ENCODE measurements at regions not wholly inside any gene's neighbourhood (a gene's known extent, or its start where the extent isn't known, plus 50 kb on each side); places are given as distances from the start of the nearest gene placed in this dataset.

DNA sequence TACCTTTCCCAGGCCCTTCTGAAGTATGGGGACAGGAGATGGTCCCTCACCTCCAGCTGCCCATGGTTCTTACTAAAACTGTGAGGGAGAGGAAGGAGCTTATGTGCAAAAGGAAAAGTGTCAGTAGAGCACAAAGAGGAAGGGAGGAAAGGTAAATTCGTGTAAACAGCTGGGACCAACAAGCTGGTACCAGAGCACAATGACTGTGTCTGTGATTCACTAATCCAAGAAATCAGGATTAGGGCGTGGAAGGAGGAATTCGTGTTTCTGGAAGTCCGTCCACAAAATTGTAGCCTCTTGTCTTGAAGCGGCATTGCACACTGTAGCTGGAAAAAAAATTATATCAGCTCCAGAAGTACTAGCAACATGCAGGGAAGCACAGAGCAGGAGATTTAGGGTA is 129.0 kb upstream of the RREB1 start:
- DNase-seq (ENCODE audit: low read depth, low spot score): no peak
- TF ChIP-seq, protein P1, sequence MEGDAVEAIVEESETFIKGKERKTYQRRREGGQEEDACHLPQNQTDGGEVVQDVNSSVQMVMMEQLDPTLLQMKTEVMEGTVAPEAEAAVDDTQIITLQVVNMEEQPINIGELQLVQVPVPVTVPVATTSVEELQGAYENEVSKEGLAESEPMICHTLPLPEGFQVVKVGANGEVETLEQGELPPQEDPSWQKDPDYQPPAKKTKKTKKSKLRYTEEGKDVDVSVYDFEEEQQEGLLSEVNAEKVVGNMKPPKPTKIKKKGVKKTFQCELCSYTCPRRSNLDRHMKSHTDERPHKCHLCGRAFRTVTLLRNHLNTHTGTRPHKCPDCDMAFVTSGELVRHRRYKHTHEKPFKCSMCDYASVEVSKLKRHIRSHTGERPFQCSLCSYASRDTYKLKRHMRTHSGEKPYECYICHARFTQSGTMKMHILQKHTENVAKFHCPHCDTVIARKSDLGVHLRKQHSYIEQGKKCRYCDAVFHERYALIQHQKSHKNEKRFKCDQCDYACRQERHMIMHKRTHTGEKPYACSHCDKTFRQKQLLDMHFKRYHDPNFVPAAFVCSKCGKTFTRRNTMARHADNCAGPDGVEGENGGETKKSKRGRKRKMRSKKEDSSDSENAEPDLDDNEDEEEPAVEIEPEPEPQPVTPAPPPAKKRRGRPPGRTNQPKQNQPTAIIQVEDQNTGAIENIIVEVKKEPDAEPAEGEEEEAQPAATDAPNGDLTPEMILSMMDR (IDR thresholded peaks at IDR 0.05; ENCODE audit: insufficient read depth, low read length, missing control alignments): no peak
- POLR2A ChIA-PET: no interaction called here
- no peak overlapping the region for H3K4me3 ChIP-seq (ENCODE audit: low read depth, low read length)
- CTCF ChIA-PET: no interaction called here

DNA sequence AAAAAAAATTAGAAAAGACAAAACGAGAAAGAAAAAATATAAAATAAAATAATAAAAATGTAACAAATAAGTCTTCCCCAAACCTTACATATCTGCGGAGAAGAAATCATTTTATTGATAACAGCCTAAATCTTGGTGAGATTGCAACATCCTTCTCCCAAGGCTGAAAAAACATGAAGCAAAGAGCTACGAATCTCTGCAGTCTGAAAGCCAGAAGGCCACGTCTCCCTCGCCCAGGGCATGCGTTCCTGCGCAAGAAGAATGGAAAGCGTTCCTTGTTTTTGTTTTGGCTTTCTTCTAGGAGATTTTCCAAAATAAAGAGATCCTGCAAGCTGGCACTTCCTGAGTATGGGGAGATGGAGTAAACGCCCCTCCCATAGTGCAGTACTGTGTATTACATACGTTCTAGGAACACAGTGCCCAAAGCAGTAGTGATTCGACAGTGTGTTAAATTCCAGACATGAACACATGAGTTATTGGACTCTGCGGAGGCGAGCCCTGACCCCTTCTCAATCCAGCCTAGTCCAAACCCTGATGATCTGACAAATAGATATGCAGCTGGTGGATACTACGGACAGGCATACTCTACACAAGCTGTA is 126.7 kb upstream of the RREB1 start:
- ChIA-PET CTCF (no interaction called here), POLR2A (no interaction called here)
- no peak for DNase-seq (ENCODE audit: low read depth, low spot score)
- no peak overlapping the region for H3K4me3 ChIP-seq (ENCODE audit: low read depth, low read length)
- TF ChIP-seq, protein P1 (IDR thresholded peaks at IDR 0.05; ENCODE audit: insufficient read depth, low read length, missing control alignments): no peak

DNA sequence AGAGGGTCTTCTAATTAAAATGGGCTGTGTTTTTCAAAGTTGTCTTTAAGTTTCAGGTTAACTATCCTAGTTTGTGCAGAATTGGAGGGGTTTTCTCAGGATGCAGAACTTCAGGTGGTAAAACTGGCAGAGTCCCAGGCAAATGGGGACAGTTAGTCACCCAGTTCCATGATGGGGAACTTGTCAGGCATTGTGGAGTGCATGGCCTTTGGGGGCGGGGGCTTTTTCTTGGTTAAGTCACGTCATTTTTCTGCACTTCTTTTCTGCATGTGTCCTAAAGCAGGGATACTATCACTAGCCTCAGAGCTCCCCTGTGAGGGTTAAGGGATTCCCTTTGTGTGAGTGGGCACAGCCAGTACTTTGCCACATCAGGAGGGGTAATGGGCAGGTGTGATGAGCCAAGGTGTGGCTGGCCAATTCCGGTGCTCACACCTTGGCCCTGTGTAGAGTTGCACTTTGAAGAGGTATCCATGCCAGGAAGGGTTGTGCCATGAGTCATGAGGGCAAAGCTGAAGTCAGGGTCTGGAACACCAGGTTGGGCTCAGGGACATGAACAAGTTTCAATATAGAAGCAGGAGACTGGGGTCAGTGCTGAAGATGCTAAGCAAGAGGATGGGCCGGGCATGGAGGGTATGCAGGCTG is 126.0 kb upstream of the RREB1 start:
- POLR2A ChIA-PET: no interaction called here
- CTCF ChIA-PET: no interaction called here

DNA sequence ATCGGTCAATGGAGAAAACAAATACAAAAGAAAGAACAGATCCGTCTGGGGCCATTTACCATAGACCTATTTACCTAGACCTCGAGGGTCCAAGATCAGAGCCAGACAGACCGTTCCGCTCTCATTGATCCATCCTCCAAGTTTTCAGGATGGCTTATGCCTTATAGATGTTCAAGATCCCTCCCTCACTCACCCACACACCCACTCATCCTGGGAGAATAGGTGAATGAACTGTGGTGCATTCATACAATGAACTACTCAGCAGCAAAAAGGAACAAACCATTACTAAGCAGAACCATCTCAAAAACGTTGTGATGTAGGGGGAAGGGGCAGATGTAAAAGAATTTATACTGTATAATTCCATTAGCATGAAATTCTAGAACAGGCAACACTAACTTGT is 125.1 kb upstream of the RREB1 start:
- no peak for DNase-seq (ENCODE audit: low read depth, low spot score)
- no peak overlapping the region for H3K4me3 ChIP-seq (ENCODE audit: low read depth, low read length)
- ChIA-PET CTCF (no interaction called here), POLR2A (no interaction called here)
- TF ChIP-seq, protein P1 (IDR thresholded peaks at IDR 0.05; ENCODE audit: insufficient read depth, low read length, missing control alignments): no peak

More for the DNA sequence above, 126.0 kb upstream of the RREB1 start:
- TF ChIP-seq, protein P1 (IDR thresholded peaks at IDR 0.05; ENCODE audit: insufficient read depth, low read length, missing control alignments): no peak
- no peak overlapping the region for H3K4me3 ChIP-seq (ENCODE audit: low read depth, low read length)
- no peak for DNase-seq (ENCODE audit: low read depth, low spot score)

DNA sequence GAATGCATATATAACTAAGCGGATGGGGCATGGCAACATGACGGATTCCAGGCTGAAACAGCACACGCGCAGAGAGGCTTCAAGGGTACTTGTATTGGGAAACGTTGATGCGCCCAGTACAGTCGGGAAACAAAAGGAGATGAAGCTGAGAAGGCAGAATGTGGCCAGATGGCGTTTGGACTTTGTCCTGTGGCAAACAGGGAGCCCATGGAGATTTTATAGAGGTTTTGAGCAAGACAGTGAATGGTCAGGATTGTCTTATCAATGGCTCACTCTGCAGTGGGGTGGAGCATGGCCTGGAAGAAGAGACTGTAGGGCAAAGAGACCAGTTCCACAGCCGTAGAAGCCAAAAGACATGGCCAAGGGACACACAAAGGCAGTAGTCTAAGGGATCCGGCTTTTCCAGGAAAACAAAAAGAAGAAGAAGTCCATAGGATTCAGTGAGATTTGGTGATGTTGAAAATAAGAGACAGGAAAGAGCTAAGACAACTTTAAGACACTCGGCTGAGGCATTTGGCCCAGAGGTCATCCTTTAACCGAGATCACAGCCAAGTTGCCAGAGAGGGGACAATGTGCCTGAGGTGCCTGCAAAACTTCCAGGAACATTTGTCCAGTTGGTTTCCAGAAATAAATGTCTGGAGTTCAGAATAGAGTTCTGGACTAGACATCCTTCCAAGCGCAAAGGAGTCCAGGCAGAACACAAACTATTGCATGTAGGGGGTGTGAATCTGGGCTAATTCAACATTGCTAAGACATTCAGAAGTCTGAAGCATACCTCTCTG is 123.0 kb upstream of the RREB1 start:
- POLR2A ChIA-PET: no interaction called here
- H3K4me3 ChIP-seq (ENCODE audit: low read depth, low read length): no peak overlapping the region
- DNase-seq (ENCODE audit: low read depth, low spot score): no peak
- CTCF ChIA-PET: no interaction called here
- TF ChIP-seq, protein P1 (IDR thresholded peaks at IDR 0.05; ENCODE audit: insufficient read depth, low read length, missing control alignments): no peak

DNA sequence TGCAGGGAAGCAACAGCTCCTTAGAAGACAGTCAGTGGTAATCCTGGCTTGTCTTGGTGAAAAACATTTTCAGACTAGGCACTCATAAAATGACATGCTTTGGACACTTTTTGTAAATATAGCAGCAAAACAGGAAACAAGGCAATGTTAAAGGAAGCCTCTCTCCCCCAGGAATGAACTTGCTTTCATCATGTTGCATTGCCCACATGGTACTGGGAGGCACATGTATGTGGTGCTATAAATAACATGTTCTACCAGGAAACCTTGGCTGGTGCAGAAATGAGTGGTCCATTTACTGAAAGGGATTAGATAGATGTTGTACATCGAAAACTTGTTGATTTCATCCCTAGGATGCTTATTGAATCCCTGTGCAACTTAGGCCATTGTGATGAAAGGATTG is 121.4 kb upstream of the RREB1 start:
- TF ChIP-seq, protein P1 (IDR thresholded peaks at IDR 0.05; ENCODE audit: insufficient read depth, low read length, missing control alignments): no peak
- no peak overlapping the region for H3K4me3 ChIP-seq (ENCODE audit: low read depth, low read length)
- CTCF ChIA-PET: no interaction called here
- no peak for DNase-seq (ENCODE audit: low read depth, low spot score)
- POLR2A ChIA-PET: no interaction called here

Measured in AG04449 (cell line).